HG03139 (cell line): ENCODE measurements at regions not wholly inside any gene's neighbourhood (a gene's known extent, or its start where the extent isn't known, plus 50 kb on each side); places are given as distances from the start of the nearest gene placed in this dataset.
"Not testable (repeated sequence)": the region's sequence is repeated elsewhere in the genome, so short reads cannot be mapped to it uniquely, and the experiment has no call there.

Experiments
- ATAC-seq: cut with Tn5 transposase; IDR thresholded peaks from one replicate; pipeline ENCODE4 v1.9.1; 2021; ENCODE audit not compliant: unreplicated experiment

- no peak for ATAC-seq
Measured at GRCh38 chr5:147075187-147075586, 159.6 kb upstream of the STK32A start.

- no peak for ATAC-seq
Measured at GRCh38 chr5:147080391-147080790, 154.4 kb upstream of the STK32A start.

GRCh38 chr5:147081311-147081764 is 153.5 kb upstream of the STK32A start:
- ATAC-seq: no peak

GRCh38 chr5:147084702-147085101 is 150.1 kb upstream of the STK32A start:
- ATAC-seq: no peak

DNA sequence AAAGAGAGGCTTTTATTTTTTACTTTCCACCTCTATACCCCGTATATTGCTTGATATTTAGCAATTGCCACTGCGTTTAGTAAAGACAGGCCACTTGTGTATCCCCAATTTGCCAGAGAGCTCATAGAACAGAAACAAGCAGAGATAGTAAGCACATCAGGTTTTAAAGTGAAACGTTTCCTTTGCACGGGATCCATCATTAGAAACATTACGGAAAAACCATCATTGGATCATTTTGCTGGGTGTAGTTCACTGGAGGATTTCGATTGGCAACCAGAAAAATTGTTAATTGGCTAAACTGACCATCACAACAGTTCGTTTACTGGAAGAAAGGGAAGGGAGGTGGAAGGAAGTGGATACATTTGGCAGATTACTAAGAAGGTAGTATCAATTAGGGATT is 149.4 kb upstream of the STK32A start:
- ATAC-seq: no peak

DNA sequence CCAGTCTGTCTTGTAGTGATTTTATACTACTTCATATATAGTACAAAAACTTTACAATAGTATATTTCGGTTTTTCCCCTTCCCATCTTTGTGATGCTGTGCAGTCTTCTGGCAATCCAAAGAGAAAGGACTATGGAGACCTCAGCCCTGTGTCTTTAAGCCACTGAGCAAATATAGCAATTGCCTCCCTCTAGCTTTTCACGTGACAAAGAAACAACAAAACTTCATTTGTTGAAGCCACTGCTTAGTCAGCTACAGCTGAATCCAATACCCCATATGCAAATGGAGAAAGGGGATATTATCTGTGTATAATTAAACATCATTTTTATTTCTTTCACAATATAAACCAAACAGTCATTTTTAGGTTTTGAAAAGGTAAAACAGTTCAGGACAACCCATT is 142.8 kb upstream of the STK32A start:
- no peak for ATAC-seq

DNA sequence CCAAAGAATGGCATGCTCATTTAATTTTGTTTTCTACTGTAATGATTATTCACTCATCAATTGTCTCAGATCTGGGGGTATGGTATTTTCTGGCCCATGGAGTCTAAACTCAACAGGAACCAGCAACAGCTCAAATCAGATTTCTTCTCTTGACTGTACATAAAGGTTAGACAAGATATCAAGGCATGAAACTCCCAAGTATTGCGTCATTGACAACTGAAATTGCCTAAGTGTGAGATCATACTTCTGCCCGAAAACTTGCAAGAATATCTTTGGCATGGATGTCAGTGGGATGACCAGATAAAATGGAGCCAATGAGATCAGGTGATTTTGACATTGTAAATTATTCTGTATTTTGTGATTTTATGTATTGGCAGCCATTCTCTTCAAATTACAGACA is 141.7 kb upstream of the STK32A start:
- no peak for ATAC-seq

DNA sequence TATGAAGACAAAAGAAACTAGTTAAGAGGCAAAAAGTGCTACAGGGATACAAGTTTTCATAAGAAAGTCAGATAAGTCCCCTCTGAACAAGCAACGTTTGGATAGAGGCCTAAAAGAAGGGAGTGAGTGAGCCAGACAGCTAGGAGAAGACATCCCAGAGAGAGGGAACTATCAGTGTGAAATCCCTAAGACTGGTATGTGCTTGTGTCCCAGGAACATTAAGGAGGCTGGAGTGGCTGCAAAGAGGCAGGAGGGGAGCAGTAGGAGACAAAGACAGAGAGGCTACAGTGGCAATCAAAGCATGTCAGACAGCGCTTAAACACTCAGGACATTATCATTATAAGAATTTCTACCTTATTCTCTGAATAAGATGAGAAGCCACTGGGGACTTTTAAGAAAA is 139.1 kb upstream of the STK32A start:
- no peak for ATAC-seq

DNA sequence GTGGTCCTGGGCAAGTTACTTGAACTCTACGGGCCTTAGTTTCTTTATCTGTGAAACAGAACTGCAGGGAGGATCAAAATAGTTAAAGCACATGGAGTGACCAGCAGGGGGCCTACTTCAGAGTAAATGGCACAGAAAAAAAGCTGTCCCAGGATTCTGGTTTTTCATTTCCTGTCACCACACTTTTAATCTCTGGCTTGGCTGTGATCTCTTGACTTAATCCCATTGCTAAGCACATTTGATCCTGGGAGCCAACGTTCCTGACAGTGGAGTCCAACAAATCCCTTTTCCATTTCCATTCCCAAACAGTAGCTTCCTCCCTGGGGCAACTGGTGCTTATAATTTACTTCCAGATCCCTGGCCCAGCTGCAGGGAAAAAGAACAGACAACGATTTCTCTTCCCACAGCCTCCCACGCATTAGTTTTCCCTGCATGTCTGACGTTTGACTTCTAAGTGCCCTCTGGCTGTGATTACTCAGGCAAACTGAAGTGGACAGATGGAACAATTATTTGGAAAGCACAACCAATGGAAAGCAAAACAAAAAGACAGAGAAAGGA is 136.5 kb upstream of the STK32A start:
- ATAC-seq: no peak

GRCh38 chr5:147101659-147102369 is 133.0 kb upstream of the STK32A start:
- no peak for ATAC-seq

DNA sequence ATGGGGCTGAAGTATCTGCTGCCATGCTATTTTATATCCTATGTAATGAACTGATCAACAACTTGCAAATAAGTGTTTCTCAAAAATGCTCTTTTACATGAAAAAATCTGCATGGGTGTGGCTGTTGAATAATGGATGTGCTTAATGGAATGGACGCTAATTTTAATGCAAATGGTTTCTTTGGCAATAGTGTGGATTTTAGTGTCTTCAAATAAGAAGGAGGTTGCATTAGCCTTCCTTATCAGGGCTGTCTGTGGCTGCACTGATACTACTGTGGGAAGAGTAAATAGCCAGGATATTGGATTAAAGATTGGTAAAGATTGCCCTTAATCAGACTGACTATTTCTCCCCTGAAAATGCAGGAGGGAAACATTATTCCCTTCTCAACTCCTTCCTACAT is 121.9 kb upstream of the STK32A start:
- no peak for ATAC-seq

GRCh38 chr5:147113967-147114366 is 120.9 kb upstream of the STK32A start:
- ATAC-seq: no peak

- ATAC-seq: not testable (repeated sequence)
Measured at GRCh38 chr5:147139759-147140158, 95.1 kb upstream of the STK32A start.

GRCh38 chr5:147140558-147140957 is 94.3 kb upstream of the STK32A start:
- ATAC-seq: no peak

DNA sequence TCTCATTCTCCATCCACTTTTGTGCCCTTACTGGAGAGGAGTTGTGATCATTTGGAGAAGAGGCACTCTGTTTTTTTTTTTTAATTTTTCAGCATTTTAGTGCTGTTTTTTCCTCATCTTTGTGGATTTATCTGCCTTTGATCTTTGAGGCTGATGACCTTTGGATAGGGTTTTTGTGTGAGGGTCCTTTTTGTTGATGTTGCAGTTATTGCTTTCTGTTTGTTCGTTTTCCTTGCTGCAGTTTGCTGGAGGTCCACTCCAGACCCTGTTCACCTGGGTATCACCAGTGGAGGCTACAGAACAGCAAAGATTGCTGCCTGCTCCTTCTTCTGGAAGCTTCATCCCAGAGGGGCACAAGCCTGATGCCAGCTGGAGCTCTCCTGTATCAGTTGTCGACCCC is 93.2 kb upstream of the STK32A start:
- not testable (repeated sequence) for ATAC-seq

GRCh38 chr5:147143215-147143614 is 91.6 kb upstream of the STK32A start:
- ATAC-seq: no peak

DNA sequence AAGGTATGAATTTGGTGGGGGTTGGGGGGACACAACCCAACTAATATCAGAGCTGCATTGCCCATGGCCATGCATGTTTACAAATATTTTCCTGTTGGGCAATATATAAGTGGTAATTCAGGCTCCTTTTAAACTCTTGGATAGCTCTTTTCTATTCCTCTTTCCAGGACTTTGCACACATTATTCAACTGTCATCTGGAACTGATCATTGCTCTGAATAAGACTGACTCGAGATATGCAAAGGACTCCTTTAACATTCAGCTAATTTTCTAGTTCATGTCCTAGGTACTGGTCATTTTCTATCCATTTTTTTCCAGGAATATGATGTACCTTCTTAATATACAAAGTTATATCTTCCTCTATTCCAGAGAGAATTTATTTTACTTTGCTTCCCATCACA is 89.5 kb upstream of the STK32A start:
- ATAC-seq: no peak

DNA sequence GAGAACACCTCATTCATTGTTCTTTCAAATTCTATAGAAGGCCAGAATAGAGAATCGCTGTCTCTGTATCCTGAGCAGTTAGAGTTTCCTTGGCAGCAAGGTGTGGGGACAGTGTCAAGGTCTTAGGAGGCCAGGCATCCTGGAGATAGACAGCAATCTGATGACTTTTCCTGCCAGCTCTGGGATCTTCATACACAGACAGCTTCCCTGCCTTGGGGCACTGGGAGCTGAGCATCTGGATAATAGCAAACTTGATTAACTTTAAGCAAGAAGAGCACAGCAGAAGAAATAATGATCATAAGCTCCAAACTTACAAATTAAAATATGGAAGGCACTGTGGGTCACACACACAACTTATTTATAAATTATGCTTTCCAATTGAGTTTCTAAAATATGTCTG is 86.1 kb upstream of the STK32A start:
- no peak for ATAC-seq

DNA sequence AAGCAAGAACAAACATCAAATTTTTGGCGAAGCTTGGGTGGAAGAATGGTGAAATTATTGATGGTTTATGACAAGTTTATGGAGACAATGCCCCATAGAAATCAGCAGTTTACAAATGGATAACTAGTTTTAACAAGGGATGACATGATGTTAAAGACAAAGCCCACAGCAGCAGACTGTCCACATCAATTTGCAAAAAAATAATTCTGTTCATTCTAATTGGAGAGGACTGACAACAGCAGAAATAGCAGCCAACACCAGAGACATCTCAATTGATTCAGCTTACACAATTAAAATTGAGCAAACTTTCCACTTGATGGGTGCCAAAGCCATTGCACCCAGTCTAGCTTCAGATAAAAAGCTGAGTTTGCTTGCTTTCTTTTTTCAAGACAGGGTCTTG is 82.7 kb upstream of the STK32A start:
- no peak for ATAC-seq

DNA sequence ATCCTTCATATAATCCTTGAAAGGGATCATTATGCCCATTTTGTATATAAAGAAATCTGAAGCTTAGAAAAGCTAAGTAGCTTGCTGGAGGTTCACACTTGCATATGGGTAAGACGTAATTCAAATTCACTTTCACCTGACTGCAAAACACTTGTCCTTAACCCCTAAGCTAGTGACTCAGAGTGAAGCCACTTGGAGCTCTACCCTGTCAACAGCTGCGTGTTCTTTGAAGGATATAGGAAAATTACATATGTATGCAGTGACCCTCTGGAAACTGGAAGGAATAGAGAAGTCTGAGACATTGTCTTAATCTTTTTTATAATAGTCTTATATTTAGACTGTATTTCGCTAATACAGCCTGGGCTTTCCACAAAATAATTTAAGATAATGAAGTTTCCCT is 80.0 kb upstream of the STK32A start:
- no peak for ATAC-seq

DNA sequence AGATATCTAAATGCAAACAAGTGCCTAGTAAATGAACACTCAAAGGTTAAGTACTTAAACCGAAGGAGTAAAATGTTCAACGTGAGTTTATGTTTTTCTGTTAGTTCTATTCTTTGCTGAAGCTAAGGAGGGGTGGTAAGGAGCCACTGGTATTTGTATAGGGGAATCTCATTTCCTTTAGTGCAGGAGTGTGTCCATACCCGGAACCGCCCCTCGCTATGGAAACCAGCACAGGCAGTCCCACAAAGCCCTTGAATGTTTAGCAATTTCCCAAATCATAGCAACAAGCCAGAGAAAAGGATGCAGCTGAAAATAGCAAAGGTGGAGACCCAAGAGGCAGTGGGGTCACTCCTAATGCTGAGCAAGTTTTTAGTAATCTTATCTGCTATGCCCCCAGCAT is 78.8 kb upstream of the STK32A start:
- no peak for ATAC-seq

DNA sequence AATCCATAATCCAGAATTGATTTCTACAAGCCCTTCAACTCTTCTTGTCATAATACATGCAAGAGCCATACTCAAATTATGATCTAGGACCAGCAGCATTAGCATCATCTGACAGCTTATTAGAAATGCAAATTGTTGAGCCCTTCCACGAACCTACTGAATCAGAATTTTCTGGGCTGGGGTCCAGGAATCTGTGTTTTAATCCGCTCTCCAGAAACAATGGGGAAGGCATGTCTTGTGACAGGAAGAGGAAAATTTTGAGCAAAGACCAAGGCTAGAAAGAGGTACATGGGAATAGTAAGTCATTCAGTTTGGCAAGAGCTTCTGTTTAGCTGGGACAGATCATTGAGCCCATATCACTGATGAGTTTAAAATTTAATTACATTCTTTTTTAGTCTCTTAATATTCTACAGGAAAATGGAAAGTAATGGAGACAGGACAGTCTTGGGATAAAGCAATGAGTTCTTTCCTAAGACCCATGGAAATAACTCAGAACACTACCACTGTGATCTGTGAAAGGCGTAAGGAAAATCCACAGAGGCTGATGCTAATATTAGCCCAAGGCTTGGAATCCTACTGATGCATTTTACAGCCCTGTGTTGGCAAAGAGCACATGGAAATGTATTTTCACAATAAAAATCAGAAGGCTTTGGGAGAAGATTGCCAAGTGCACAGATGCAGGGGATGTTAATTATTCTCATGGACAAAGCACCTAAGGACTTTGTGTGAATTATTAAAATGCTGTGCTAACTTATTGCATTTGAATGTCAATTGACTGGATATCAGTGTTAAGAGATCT is 73.7 kb upstream of the STK32A start:
- ATAC-seq: no peak
